GM12872 (cell line): ENCODE measurements at regions not wholly inside any gene's neighbourhood (a gene's known extent, or its start where the extent isn't known, plus 50 kb on each side); places are given as distances from the start of the nearest gene placed in this dataset.

ENCODE experiments used
- TF ChIP-seq, protein P1 (sequence below): IDR thresholded peaks from 3 replicates; pipeline ENCODE4 v1.5.1; 2011; ENCODE audit warnings: low read depth, mild to moderate bottlenecking, low read length, moderate library complexity; ENCODE audit not compliant: insufficient read depth

DNA sequence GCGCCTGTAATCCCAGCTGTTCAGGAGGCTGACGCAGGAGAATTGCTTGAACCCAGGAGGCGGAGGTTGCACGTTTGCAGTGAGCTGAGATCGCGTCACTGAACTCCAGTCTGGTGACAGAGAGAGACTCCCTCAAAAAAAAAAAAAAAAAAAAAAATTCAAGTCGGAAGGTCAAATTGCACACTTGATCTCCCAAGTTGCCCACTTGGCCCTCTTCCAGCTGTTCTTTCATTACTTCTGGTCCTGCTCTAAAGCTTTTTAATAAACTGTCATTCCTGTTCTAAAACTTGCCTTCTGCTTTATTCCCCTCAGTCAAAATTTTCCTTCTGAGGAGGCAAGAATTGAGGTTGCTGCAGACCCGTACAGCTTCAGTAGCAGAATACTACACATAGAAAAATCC lies 2358.0 kb downstream of the ARAP2 start:
- TF ChIP-seq, protein P1, sequence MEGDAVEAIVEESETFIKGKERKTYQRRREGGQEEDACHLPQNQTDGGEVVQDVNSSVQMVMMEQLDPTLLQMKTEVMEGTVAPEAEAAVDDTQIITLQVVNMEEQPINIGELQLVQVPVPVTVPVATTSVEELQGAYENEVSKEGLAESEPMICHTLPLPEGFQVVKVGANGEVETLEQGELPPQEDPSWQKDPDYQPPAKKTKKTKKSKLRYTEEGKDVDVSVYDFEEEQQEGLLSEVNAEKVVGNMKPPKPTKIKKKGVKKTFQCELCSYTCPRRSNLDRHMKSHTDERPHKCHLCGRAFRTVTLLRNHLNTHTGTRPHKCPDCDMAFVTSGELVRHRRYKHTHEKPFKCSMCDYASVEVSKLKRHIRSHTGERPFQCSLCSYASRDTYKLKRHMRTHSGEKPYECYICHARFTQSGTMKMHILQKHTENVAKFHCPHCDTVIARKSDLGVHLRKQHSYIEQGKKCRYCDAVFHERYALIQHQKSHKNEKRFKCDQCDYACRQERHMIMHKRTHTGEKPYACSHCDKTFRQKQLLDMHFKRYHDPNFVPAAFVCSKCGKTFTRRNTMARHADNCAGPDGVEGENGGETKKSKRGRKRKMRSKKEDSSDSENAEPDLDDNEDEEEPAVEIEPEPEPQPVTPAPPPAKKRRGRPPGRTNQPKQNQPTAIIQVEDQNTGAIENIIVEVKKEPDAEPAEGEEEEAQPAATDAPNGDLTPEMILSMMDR: no peak

DNA sequence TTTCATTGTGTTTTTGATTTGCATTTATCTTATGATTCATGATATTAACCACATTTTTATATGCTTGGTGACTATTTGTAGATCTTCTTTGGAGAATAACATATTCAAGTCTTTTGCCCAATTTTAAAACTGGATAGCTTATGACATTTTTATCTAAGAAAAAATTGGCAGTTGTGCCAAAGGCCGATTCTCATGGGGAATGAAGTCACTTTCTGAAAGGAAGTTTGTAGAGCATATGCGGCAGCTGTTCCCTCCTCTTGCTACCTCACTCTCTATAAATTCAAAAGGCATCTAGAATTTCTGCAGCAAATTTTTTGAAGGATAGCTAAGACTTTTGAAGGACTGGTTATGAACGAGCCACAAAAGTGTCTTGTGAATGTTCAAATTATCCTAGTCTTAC lies 2353.5 kb downstream of the ARAP2 start:
- TF ChIP-seq, protein P1: no peak

DNA sequence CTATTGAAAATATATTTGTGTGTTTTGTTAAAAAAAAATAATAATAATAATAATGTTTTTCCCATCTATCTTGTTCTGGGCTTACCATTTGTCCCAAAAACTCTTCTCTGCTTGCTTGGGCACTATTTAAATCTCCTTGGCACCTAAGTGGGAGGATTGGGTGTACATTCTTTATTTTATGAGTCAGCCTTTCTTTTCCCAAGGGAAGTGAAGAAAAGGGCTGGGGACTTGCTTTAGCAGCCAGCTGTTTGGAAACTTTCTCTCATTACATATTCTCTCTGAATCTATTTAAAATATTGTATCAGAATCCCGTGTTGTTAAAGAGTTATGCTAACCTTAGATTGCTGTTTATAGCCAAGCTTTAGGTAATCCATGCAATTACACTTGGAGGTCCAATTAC lies 2332.4 kb downstream of the ARAP2 start:
- TF ChIP-seq, protein P1: no peak

DNA sequence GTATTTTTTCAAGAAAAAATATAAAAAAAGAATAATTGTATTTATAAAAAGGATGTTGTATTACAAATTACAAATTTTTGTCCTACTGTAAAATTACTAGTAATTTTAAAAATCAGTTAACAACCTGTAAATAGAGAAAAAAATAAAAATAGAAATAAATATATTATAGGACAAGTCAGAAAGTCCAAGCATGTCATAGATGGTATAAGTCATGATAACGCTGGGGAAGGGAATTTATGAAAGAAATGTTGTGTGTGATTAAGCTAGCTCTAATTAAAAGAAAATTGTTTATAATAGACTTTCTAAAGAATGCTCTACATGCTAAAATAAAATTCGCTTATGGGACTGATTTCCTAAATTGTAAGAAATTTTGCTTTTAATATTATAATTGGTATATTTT lies 2329.9 kb downstream of the ARAP2 start:
- TF ChIP-seq, protein P1: no peak

DNA sequence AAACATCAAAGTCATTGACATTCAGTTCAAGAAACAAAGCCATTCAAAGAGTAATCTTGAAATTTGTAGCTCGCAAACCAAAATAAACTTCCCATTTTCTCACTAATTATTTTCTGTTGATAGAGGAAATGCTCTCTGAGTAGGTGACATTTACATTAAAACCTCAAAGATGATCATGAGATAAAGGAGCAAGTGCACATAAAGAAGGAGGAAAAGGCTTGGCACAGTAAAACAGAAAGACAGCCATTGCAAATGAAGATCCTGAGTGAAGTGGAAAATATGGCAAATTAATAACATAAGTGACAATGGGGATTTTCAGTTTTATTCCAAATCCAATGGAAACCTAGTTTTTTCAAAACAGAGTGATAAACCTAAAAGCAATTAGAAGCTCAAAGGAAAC lies 2320.8 kb downstream of the ARAP2 start:
- TF ChIP-seq, protein P1: no peak

DNA sequence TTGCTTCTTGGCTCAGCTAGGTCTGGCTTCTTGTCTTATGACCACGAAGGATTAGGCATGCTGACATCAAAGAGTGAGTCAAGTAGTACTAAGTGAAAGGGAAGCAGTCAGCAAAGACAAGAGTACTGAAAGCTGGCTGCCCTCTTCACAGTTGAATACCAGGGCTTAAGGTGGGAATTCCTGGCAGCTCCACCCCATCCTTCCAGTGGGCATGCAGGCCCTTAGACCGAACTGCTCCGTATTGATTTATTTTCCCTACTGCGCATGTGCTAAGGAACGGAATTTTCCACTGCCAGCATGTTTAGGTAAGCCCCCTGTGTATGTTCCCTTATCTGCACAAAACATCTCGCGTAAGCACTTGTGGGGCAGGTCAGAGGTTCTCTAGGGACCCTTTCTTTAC lies 2320.1 kb downstream of the ARAP2 start:
- TF ChIP-seq, protein P1: no peak

DNA sequence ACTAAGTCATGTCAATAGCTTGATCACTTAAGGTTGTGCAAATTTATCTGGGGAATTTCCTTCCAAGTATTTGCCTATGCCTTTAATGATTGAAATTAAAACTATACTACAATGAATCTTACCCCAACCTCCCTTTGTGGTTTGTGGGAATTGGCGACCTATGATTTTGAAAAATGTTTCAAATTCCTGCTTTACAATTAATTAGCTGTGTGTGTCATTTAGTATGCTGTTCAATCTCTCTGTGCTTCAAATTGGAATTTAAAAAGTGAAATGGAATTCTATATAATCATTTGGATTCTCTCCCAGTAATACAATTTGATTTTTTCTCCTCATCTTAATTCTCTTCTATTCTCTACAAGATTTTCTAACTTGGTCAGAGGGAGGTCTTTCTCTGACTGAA lies 2319.5 kb downstream of the ARAP2 start:
- TF ChIP-seq, protein P1: no peak

DNA sequence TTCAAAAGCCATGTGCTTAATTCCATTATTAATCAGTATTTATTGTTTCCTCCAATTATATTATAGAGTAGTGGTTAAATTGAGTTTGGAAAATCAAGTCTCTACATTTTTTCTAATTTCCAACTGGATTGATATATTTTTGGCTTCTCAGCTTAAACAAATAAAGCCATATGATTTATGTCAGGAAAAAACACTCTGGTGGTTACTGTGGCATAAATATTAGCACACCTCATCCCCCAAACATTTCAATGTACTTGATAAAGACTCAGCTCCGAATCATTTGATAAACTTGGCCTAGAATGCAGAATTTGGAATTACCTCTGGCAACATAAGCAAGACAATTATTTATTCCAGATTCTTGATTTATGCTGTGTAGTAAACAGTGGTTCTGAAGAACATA lies 2313.8 kb downstream of the ARAP2 start:
- TF ChIP-seq, protein P1: no peak
